Coronary artery (tissue), 2 donors: ENCODE measurements at regions not wholly inside any gene's neighbourhood (a gene's known extent, or its start where the extent isn't known, plus 50 kb on each side); places are given as distances from the start of the nearest gene placed in this dataset.

Source experiments
- DNase-seq: peaks from one replicate; pipeline ENCODE4 v3.0.0-alpha.2; 2017; ENCODE audit warnings: low spot score
- H3K27ac ChIP-seq, 2 donors: fragments of 200-600 bp; sonication (generic); one replicate each; pipeline ENCODE4 v1.5.1; 2016 to 2019
- H3K4me3 ChIP-seq: fragments of 200-600 bp; sonication (generic); 2 replicates; pipeline ENCODE4 v1.5.1; 2016; ENCODE audit warnings: mild to moderate bottlenecking, moderate library complexity
- CTCF ChIP-seq: fragments of 200-600 bp; sonication (generic); IDR thresholded peaks from one replicate; pipeline ENCODE4 v1.5.1; 2019; ENCODE audit warnings: antibody characterized with exemption

GRCh38 chr16:9226924-9227323 is 135.5 kb downstream of the HAPSTR1 start:
- no peak for DNase-seq
- Histone ChIP-seq H3K4me3 (no peak overlapping the region), H3K27ac (no peak overlapping the region)
- no peak for TF ChIP-seq CTCF

- no peak overlapping the region for H3K4me3 ChIP-seq
- TF ChIP-seq CTCF, result no peak
- DNase-seq, result no peak
- H3K27ac ChIP-seq, result no peak overlapping the region
These were observed 139.6 kb downstream of the HAPSTR1 start for GRCh38 chr16:9231039-9231438.

GRCh38 chr16:9232102-9232770 is 140.8 kb downstream of the HAPSTR1 start:
- no peak for TF ChIP-seq CTCF
- no peak overlapping the region for H3K27ac ChIP-seq
- no peak overlapping the region for H3K4me3 ChIP-seq
- DNase-seq, result no peak

- no peak for DNase-seq
- no peak for TF ChIP-seq CTCF
These were observed 144.4 kb downstream of the HAPSTR1 start for GRCh38 chr16:9235867-9236266.

GRCh38 chr16:9236319-9236718 is 144.9 kb downstream of the HAPSTR1 start:
- Histone ChIP-seq H3K4me3 (no peak overlapping the region), H3K27ac (no peak overlapping the region)
- DNase-seq, result no peak
- no peak for TF ChIP-seq CTCF

More at GRCh38 chr16:9235867-9236266, 144.4 kb downstream of the HAPSTR1 start:
- no peak overlapping the region for H3K4me3 ChIP-seq
- H3K27ac ChIP-seq, result no peak overlapping the region

- DNase-seq, result no peak
- no peak overlapping the region for H3K27ac ChIP-seq
- TF ChIP-seq CTCF, result no peak
- no peak overlapping the region for H3K4me3 ChIP-seq
These were observed 146.9 kb downstream of the HAPSTR1 start for GRCh38 chr16:9238346-9238745.

GRCh38 chr16:9241177-9241576 is 149.7 kb downstream of the HAPSTR1 start:
- no peak for TF ChIP-seq CTCF
- no peak overlapping the region for H3K4me3 ChIP-seq

More at GRCh38 chr16:9241177-9241576, 149.7 kb downstream of the HAPSTR1 start:
- no peak overlapping the region for H3K27ac ChIP-seq
- no peak for DNase-seq
